ENCODE measurements at regions not wholly inside any gene's neighbourhood (a gene's known extent, or its start where the extent isn't known, plus 50 kb on each side); places are given as distances from the start of the nearest gene placed in this dataset.
"Not testable (repeated sequence)": the region's sequence is repeated elsewhere in the genome, so short reads cannot be mapped to it uniquely, and the experiment has no call there.

DNA sequence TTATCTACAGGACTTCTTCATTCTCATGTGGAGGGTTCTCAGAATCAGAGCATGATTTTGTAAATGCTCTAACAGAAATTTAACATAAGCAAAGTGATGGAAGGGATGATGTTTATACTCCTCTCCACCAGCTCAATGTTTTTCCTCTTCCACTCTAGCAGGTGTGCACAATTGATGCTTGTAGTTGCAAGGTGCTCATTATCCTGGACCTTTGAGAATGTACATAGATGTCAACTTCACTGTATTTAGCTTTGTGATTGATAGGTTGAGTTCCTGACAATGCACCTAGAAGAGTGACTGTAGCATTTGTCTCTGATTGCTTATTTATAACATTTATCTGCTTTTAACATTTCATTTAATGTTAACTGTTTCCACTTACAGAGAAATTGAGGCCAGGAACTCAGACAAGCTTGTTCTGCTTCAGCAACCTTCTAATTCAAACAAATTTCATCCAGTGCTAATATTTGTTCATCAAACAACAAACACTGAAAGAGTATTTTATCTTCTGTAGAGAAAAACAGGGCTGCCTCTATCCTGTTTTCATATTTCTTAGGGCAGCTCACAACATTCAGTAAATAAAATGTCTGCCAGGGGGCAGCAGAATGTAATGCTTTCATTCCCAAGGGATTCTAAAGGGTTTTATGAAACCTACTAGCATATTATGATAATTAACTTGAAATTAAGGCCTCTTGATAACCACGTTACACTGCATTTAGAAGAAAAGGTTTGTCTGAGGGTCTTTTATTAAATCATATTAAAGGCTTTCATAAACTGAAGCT is 127.9 kb upstream of the NOL4 start:
- DNase-seq (ENCODE audit: low spot score) = no peak

GRCh38 chr18:34354351-34354750 is 129.6 kb upstream of the NOL4 start:
- DNase-seq (ENCODE audit: low spot score) = no peak

GRCh38 chr18:34357944-34358580 is 133.3 kb upstream of the NOL4 start:
- no peak for DNase-seq (ENCODE audit: low spot score)

DNA sequence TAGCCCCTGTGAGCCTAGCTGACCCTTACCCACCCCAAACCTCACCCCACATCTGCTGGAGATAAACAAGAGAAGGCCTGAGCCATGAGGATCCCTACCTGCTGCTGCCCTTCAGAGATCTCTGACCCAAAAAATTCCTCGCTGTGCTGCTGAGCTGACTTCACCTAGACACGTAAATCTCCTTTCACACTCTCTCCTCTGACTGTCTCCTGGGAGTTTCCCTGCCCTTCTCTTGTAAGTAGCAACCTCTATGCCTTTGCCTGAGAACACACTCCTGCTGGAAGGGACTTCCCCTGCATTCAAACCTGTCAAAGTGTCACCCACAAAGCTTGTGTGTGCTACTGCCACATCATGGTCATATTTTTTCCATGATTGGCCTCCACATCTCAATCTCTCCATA is 134.2 kb upstream of the NOL4 start:
- no peak for DNase-seq (ENCODE audit: low spot score)

- no peak for DNase-seq (ENCODE audit: low spot score)
Measured at GRCh38 chr18:34364699-34365098, 140.0 kb upstream of the NOL4 start.

DNA sequence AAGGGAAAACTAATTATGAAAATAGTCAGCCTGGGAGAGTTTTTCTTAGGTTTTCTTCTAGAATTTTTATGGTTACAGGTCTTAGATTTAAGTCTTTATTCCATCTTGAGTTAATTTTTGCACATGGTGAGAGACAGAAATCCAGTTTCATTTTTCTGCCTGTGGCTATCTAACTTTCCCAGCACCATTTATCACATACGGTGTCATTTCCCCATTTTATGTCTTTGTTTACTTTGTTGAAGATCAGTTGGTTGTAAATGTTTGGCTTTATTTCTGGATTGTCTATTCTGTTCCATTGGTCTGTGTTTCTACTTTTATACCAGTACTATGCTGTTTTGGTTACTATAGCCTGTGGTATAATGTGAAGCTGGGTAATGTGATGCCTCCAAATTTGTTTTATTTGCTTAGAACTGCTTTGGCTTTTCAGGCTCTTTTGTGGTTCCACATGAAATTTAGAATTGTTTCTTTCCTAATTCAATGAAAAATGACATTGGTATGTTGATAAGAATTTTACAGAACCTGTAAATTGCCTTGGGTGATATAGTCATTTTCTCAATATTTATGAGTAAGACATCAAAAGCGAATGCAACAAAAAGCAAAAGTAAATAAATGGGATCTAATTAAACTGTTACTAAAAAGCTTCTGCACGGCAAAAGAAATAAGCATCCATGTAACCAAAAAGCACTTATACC is 146.1 kb upstream of the NOL4 start:
- no peak for DNase-seq (ENCODE audit: low spot score)

- no peak for DNase-seq (ENCODE audit: low spot score)
Measured at GRCh38 chr18:34380326-34380725, 155.6 kb upstream of the NOL4 start.

GRCh38 chr18:34385311-34385710 is 160.6 kb upstream of the NOL4 start:
- DNase-seq (ENCODE audit: low spot score) = no peak

DNA sequence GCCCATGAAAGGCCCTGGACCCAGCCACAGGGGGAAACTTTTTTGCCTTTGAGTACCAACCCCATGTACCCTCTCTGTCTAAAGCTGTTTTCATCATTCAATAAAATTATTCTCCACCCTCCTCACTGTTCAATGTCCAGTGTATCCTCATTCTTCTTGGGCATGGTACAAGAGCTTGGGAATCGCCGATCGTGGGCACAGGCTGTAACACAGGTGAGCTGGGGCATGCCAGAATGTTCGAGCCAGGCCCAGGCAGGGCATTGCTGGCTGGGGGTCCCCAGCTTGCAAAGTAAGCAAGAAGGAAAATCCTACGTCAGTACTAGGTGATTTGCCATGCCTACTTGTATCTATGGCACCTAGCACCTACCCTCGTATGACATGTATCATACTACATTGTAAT is 162.1 kb upstream of the NOL4 start:
- no peak for DNase-seq (ENCODE audit: low spot score)

DNA sequence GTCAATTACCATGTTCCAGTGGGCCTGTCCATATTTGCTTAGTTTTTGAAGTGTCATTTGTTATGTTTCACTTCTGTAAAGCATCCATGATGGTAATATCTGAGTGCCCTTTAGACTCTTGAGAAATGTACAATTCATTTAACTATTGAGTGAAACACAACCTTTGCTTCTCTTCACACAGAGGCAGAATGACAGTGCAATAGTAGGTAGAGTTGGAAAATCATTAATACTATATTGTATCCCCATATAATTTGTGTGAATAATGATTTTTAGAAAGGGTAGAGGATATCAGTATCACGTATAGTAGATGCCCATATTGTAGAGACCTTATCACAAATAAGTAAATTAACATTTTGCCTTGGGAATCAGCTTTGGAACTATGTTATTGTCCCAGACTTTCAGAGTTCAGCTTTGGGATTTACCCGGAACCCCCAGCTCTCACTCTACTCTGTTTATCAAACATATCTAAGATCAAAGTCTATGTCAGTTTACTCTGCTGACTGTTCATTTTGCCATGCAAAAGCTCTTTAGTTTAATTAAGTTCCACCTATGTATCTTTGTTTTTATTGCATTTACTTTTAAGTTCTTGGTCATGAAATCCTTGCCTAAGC is 172.7 kb upstream of the NOL4 start:
- DNase-seq (ENCODE audit: low spot score) = no peak

- no peak for DNase-seq (ENCODE audit: low spot score)
Measured at GRCh38 chr18:34399892-34400291, 175.2 kb upstream of the NOL4 start.

GRCh38 chr18:34400834-34401233 is 176.1 kb upstream of the NOL4 start:
- no peak for DNase-seq (ENCODE audit: low spot score)

- DNase-seq (ENCODE audit: low spot score) = no peak
Measured at GRCh38 chr18:34401775-34402174, 177.1 kb upstream of the NOL4 start.

DNA sequence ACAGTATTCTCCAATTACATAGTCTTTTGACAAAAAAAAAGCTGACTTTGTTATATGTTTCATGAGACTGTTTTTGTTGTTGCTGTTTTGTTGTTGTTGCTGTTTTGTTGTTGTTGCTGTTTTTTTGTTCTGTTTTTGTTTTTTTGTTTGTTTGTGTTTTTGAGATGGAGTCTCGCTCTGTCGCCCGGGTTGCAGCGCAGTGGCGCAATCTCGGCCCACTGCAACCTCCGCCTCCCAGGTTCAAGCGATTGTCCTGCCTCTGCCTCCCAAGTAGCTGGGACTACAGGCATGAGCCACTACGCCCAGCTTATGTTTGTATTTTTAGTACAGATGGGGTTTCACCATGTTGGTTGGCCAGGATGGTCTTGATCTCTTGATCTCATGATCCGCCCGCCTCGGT is 182.8 kb upstream of the NOL4 start:
- not testable (repeated sequence) for DNase-seq (ENCODE audit: low spot score)

- DNase-seq (ENCODE audit: low spot score) = no peak
Measured at GRCh38 chr18:34411952-34412351, 187.2 kb upstream of the NOL4 start.

GRCh38 chr18:34431042-34431441 is 206.3 kb upstream of the NOL4 start:
- DNase-seq (ENCODE audit: low spot score) = no peak

DNA sequence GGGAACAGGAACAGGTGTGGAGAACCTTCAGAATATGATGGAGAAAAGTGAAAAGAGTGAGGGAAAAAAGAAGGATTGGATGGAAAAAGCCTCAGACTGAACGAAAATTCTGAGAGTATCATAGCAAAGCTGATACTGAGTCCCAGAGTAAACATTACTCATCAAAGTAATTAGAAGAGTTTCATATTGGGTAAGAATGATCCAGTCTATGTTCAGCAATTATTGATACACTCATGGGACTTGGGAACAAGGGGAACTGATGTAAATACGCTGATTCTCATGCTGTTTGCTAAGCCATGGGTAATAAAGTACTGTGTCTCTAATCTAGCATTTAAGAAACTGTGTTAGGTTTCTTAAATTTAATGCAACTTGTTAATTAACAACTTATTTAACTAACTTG is 219.9 kb upstream of the NOL4 start:
- DNase-seq (ENCODE audit: low spot score) = no peak

DNA sequence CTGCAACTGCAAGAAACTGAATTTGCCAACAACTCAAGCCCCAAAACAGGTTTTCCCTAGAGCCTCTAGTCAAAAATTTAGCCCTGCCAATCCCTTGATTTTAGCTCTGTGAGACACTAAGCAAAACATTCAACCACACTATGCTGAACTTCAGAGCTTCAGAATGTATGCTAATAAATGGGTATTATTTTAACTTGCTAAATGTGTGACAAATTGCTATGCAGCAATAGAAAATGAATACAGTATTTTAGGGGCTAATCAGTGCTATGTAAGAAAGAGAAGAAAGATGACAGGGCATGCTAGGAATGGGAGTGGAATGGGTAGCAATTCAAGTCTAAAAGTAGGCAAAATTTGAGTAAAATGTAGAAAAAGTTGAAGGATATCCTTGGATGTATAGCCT is 223.9 kb upstream of the NOL4 start:
- no peak for DNase-seq (ENCODE audit: low spot score)

DNA sequence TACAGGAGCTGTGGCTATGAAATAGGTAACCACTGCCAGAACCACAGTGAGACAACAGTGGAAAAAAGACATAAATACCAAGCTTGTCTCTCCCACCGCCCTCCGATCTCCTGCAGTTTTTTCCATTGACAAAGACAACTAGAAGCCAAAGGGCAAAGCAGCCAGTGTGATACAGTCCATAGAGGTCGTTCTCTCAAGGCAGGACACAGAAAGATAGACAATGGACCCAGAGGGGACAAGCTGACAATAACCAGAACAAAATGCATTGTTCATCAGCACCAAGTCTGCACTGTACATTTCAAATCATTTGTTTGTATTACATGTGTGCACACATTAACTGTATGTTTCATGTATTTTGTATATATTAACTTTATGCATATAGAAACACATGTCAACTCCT is 233.0 kb upstream of the NOL4 start:
- no peak for DNase-seq (ENCODE audit: low spot score)

GRCh38 chr18:34458410-34458977 is 233.8 kb upstream of the NOL4 start:
- no peak for DNase-seq (ENCODE audit: low spot score)

- no peak for DNase-seq (ENCODE audit: low spot score)
Measured at GRCh38 chr18:34461266-34461665, 236.6 kb upstream of the NOL4 start.

DNA sequence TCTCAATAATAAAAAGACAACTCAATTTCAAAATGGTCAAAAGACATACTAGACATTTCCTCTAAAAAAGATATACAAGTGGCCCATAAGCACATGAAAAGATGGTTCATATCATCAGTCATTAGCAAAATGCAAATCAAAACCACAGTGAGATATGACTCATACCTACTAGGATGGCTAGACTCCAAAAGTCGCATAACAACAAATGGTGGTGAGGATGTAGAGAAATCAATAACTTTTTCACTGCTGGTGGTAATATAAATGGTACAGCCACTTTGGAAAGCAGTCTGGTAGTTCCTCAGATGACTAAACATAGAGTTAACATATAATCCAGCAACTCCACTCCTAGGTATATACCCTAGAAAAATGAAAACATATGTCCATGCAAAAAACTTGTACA is 242.3 kb upstream of the NOL4 start:
- no peak for DNase-seq (ENCODE audit: low spot score)

Data from umbilical cord (tissue), 1 donor.